Ishikawa (cell line): ENCODE measurements at regions not wholly inside any gene's neighbourhood (a gene's known extent, or its start where the extent isn't known, plus 50 kb on each side); places are given as distances from the start of the nearest gene placed in this dataset.
A peak's percentile ranks its signal among the peaks of the same experiment; 100 is the strongest.

Source experiments
- CEBPB ChIP-seq: IDR thresholded peaks from 2 replicates; pipeline ENCODE4 v1.6.1; 2012
- CREB1 ChIP-seq: IDR thresholded peaks from 2 replicates; pipeline ENCODE4 v1.6.1; 2012; ENCODE audit warnings: low read depth
- EGR1 ChIP-seq: IDR thresholded peaks from 2 replicates; pipeline ENCODE4 v1.6.1; 2012
- EP300 ChIP-seq: IDR thresholded peaks from 2 replicates; pipeline ENCODE4 v1.6.1; 2012; ENCODE audit warnings: borderline replicate concordance
- FOXM1 ChIP-seq: IDR thresholded peaks from 2 replicates; pipeline ENCODE4 v1.6.1; 2012; ENCODE audit warnings: low read depth, borderline replicate concordance
- NFIC ChIP-seq: IDR thresholded peaks from 2 replicates; pipeline ENCODE4 v1.6.1; 2012
- RAD21 ChIP-seq: IDR thresholded peaks from 2 replicates; pipeline ENCODE4 v1.6.1; 2012; ENCODE audit warnings: low read depth
- TAF1 ChIP-seq: IDR thresholded peaks from 2 replicates; pipeline ENCODE4 v1.6.1; 2012; ENCODE audit warnings: low read depth, mild to moderate bottlenecking
- TCF12 ChIP-seq: IDR thresholded peaks from 2 replicates; pipeline ENCODE4 v1.6.1; 2012; ENCODE audit warnings: low read depth
- TEAD4 ChIP-seq: IDR thresholded peaks from 2 replicates; pipeline ENCODE4 v1.6.1; 2012
- YY1 ChIP-seq: IDR thresholded peaks from 2 replicates; pipeline ENCODE4 v1.6.1; 2012; ENCODE audit warnings: low read depth
- ZBTB7A ChIP-seq: IDR thresholded peaks from 2 replicates; pipeline ENCODE4 v1.6.1; 2012; ENCODE audit warnings: low read depth
- TF ChIP-seq, protein P1 (sequence below): IDR thresholded peaks from 2 replicates; pipeline ENCODE4 v1.6.1; 2012; ENCODE audit warnings: low read depth, mild to moderate bottlenecking
- TF ChIP-seq, protein P2 (sequence below): IDR thresholded peaks from 2 replicates; pipeline ENCODE4 v1.6.1; 2012
- TF ChIP-seq, protein P3 (sequence below): IDR thresholded peaks from 2 replicates; pipeline ENCODE4 v1.6.1; 2012

DNA sequence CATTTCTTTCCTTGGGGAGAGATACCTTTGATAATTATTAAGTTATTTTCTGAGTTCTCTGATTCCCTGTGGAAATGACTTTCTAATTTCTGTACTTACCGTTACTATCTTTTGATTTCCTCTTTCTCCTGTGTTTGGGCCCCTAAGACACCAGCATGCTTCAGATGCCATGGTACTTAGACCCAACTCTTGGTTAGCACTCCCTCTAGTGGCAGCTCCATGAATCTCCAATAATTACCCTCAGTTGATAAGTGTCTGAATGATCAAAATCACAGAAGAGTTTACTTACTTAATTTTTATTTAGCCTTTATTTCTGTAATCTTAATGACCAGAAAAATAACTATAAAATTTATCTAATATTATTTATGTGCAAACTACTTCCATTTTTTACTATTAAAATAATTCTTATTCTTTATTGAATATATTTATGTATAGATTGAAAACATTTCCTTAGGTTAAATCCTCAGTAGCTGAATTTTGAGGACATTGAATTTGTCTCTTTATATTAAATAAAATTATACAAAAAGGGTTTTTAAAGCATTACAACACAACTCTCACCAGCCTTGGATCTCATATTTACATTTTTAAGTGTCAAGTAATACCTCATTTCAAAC is 300.4 kb downstream of the KCNS3 start:
- TF ChIP-seq RAD21: peak; percentile 64
- TF ChIP-seq, protein P1, sequence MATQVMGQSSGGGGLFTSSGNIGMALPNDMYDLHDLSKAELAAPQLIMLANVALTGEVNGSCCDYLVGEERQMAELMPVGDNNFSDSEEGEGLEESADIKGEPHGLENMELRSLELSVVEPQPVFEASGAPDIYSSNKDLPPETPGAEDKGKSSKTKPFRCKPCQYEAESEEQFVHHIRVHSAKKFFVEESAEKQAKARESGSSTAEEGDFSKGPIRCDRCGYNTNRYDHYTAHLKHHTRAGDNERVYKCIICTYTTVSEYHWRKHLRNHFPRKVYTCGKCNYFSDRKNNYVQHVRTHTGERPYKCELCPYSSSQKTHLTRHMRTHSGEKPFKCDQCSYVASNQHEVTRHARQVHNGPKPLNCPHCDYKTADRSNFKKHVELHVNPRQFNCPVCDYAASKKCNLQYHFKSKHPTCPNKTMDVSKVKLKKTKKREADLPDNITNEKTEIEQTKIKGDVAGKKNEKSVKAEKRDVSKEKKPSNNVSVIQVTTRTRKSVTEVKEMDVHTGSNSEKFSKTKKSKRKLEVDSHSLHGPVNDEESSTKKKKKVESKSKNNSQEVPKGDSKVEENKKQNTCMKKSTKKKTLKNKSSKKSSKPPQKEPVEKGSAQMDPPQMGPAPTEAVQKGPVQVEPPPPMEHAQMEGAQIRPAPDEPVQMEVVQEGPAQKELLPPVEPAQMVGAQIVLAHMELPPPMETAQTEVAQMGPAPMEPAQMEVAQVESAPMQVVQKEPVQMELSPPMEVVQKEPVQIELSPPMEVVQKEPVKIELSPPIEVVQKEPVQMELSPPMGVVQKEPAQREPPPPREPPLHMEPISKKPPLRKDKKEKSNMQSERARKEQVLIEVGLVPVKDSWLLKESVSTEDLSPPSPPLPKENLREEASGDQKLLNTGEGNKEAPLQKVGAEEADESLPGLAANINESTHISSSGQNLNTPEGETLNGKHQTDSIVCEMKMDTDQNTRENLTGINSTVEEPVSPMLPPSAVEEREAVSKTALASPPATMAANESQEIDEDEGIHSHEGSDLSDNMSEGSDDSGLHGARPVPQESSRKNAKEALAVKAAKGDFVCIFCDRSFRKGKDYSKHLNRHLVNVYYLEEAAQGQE: no peak

DNA sequence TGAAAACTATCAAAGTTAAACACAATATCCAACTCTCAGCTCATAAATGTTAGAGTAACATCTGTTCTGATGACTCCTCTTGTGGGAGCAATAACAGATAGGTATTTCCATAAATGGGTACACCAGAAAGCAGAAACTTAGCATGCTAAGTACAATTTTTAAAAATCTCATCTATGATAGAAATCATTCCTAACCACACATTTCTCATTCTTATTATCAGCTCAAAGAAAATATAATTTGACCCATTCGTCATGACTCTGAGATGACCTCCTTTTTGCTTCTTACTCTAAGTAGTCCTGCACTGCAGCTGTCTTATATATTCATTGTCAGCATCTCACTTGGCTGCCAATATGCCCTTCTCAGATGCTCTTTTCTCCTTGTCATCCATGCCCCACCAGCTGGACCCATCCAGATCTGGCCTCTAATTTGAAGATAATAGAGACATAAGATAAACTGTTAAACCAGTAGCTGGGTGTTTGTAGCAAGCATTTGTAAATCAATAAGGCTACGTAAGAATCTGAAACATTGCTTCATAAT is 298.3 kb downstream of the KCNS3 start:
- TF ChIP-seq TEAD4 (no peak), EGR1 (no peak)

DNA sequence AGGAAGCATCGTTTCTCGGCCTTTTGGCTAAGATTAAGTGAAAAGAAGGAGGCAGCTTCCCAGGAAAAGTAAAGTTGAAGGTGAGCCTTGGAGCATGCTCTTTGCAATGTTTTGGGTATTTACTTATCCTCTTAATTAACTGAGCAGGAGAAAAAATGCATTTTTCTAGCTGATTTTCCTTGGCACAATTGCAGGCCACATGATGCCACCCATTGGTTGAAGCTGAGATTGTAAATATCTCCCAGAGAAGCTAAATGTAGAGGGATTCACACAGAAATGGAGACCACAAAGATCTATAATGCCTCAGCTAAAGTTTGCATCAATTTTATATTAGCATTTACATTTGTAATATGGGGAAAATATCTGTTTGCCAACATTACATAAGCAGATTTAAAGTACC is 294.1 kb downstream of the KCNS3 start:
- TF ChIP-seq YY1: no peak
- TF ChIP-seq CREB1: no peak
- no peak for TF ChIP-seq FOXM1
- TF ChIP-seq NFIC: no peak
- TF ChIP-seq TEAD4: no peak
- TF ChIP-seq, protein P2, sequence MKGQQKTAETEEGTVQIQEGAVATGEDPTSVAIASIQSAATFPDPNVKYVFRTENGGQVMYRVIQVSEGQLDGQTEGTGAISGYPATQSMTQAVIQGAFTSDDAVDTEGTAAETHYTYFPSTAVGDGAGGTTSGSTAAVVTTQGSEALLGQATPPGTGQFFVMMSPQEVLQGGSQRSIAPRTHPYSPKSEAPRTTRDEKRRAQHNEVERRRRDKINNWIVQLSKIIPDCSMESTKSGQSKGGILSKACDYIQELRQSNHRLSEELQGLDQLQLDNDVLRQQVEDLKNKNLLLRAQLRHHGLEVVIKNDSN: no peak
- no peak for TF ChIP-seq ZBTB7A
- no peak for TF ChIP-seq TCF12
- no peak for TF ChIP-seq RAD21

DNA sequence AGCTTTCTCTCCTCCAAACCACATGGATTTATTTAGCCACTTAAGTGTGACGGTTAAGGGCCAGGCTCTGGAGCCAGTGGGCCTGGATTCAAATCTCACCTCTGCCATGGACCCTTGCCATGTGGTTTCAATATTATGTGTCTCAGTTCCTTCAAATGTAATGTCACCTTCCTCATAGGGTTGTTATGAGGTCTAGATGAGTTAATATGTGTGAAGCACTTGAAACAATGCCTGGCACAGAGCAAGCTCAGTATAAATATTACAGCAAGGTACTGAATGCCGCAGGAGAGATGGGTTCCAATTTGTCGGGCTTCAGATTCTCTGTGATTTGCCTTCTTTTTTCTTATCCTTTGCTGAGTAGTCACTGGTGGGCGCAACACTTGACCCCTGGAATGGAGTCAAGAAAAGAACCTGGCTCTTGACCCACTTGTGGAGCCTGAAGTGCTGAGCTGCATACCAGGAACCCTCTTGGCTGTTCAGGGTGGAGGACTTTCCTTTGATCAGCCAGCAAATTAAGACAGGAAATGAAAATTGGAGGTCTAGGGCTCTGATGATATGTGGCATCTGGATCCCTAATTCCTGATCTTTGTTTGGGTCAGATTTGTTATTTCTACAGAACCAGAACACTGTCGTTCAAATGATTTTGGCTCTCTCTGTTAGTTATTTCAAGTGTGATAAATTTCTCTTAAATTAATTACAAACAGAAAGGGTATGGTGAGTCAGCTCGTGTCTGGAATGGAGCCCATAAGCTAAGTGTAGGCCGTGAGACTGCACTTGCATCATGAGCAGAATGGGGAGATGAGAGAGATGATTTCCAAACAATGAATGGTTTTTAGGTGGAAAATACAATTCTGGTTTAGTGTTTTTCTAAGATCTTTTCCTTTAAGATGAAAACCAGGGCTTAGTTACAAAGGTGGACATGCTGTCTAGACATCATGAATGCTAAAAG is 293.0 kb downstream of the KCNS3 start:
- TF ChIP-seq, protein P1: no peak
- TF ChIP-seq, protein P3, sequence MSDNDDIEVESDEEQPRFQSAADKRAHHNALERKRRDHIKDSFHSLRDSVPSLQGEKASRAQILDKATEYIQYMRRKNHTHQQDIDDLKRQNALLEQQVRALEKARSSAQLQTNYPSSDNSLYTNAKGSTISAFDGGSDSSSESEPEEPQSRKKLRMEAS: no peak
- TF ChIP-seq YY1 (no peak), TCF12 (no peak), ZBTB7A (no peak), TAF1 (no peak), TEAD4 (no peak), CEBPB (no peak), CREB1 (no peak), EP300 (no peak), EGR1 (no peak)

DNA sequence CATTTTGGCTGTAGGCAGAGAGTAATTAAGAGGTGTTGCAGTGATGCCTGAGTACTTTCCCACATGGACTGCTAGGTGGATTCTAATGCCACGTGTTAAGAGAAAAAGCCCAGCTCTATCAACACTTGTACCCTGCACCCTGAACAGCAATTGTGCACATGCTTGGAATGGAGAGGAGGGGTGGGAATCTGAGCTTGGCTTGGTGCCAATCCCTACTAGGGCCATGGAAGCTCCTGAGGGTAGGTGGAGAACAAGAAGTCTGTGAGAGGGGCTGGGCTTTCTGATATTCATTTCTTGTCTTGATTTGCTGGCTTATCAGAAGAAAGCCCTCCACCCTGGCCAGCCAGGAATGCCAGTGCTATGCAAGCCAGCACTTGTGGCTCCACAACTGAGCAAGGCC is 292.2 kb downstream of the KCNS3 start:
- TF ChIP-seq NFIC: peak; percentile 19; the same call in 1 of the 2 replicates
- TF ChIP-seq FOXM1: no peak
- TF ChIP-seq TAF1: no peak
- no peak for TF ChIP-seq CREB1

DNA sequence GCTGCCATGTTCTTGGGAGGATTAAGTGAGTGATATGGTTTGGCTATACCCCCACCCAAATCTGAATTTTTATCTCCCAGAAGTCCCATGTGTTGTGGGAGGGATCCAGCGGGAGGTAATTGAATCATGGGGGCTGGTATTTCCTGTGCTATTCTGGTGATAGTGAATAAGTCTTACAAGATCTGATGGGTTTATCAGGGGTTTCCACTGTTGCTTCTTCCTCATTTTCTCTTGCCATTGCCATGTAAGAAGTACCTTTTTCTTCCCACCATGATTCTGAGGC is 291.4 kb downstream of the KCNS3 start:
- no peak for TF ChIP-seq CEBPB
- no peak for TF ChIP-seq RAD21
- no peak for TF ChIP-seq ZBTB7A
- TF ChIP-seq FOXM1: no peak
- TF ChIP-seq TEAD4: no peak
- no peak for TF ChIP-seq EGR1
- TF ChIP-seq YY1: no peak
- no peak for TF ChIP-seq TAF1
- TF ChIP-seq, protein P3: no peak
- TF ChIP-seq CREB1: no peak
- no peak for TF ChIP-seq NFIC
- no peak for TF ChIP-seq EP300
- TF ChIP-seq, protein P2: no peak
- no peak for TF ChIP-seq TCF12
- TF ChIP-seq, protein P1: no peak
